Common myeloid progenitor, CD34-positive (primary cell): ENCODE measurements at regions not wholly inside any gene's neighbourhood (a gene's known extent, or its start where the extent isn't known, plus 50 kb on each side); places are given as distances from the start of the nearest gene placed in this dataset.

Experiments
- CTCF ChIA-PET: fragments of 350-600 bp; sonication (Branson Sonifier 250); formaldehyde crosslinking; loops from one replicate; lab custom pipeline; 2021; ENCODE audit warnings: antibody characterized with exemption; lab: Charles Lee
- POLR2A ChIA-PET: fragments of 350-600 bp; sonication (Branson Sonifier 250); formaldehyde crosslinking; loops from one replicate; lab custom pipeline; 2021; ENCODE audit warnings: antibody characterized with exemption; lab: Charles Lee
- DNase-seq, 3 donors: peaks; one replicate each; pipeline versions ENCODE4 v3.0.0 to v3.0.0-alpha.2; 2013
- H3K27ac ChIP-seq, 2 experiments: 1 replicate in 1 of 2; 2 replicates in 1 of 2; pipeline ENCODE4 v1.7.0; 2013; ENCODE audit warnings: inconsistent platforms in 2 of 2, low read length in 2 of 2, mild to moderate bottlenecking in 2 of 2, low read depth in 1 of 2, moderate library complexity in 1 of 2; ENCODE audit not compliant: severe bottlenecking in 2 of 2, insufficient read depth in 1 of 2, poor library complexity in 1 of 2
- H3K27me3 ChIP-seq, 5 experiments: replicated peaks in 2 of 5; 1 replicate in 3 of 5; 2 replicates in 2 of 5; pipeline versions ENCODE4 v1.6.1 to v1.7.0; 2013; ENCODE audit warnings: low read length in 4 of 5, mild to moderate bottlenecking in 2 of 5, moderate library complexity in 2 of 5, inconsistent platforms in 1 of 5; ENCODE audit not compliant: insufficient read depth in 5 of 5, control insufficient read depth in 4 of 5
- H3K36me3 ChIP-seq, 4 experiments: 1 replicate in 2 of 4; 2 replicates in 2 of 4; pipeline versions ENCODE4 v1.6.1 to v1.7.0; 2013; ENCODE audit warnings: low read length in 3 of 4, control low read depth in 1 of 4, mild to moderate bottlenecking in 1 of 4; ENCODE audit not compliant: control insufficient read depth in 4 of 4, insufficient read depth in 4 of 4
- H3K4me1 ChIP-seq, 4 experiments: 1 replicate in 3 of 4; 2 replicates in 1 of 4; pipeline versions ENCODE4 v1.6.1 to v1.7.1; 2013; ENCODE audit warnings: low read length in 3 of 4, mild to moderate bottlenecking in 3 of 4, control low read depth in 1 of 4, inconsistent platforms in 1 of 4, moderate library complexity in 1 of 4; ENCODE audit not compliant: control insufficient read depth in 4 of 4, insufficient read depth in 4 of 4; ENCODE audit errors: control extremely low read depth in 1 of 4
- H3K4me3 ChIP-seq, 7 experiments: 1 replicate in 4 of 7; 2 replicates in 3 of 7; pipeline versions ENCODE4 v1.5.1 to v1.7.0; 2013; ENCODE audit warnings: mild to moderate bottlenecking in 7 of 7, low read length in 6 of 7, moderate library complexity in 6 of 7, inconsistent platforms in 2 of 7, low read depth in 2 of 7, control low read depth in 1 of 7; ENCODE audit not compliant: insufficient read depth in 4 of 7, control insufficient read depth in 1 of 7; ENCODE audit errors: extremely low read depth in 1 of 7
- H3K9me3 ChIP-seq, 5 experiments: 1 replicate in 4 of 5; 2 replicates in 1 of 5; pipeline versions ENCODE4 v1.6.1 to v1.7.1; 2013; ENCODE audit warnings: low read length in 4 of 5, mild to moderate bottlenecking in 2 of 5, inconsistent platforms in 1 of 5, low read depth in 1 of 5, moderate library complexity in 1 of 5; ENCODE audit not compliant: control insufficient read depth in 4 of 5, insufficient read depth in 2 of 5; ENCODE audit errors: control extremely low read depth in 1 of 5
- WGBS: methylation state at CpG from one replicate; pipeline ENCODE4 v1.1.5; 2013; ENCODE audit not compliant: insufficient coverage; 5-methylcytosine and 5-hydroxymethylcytosine counted together

DNA sequence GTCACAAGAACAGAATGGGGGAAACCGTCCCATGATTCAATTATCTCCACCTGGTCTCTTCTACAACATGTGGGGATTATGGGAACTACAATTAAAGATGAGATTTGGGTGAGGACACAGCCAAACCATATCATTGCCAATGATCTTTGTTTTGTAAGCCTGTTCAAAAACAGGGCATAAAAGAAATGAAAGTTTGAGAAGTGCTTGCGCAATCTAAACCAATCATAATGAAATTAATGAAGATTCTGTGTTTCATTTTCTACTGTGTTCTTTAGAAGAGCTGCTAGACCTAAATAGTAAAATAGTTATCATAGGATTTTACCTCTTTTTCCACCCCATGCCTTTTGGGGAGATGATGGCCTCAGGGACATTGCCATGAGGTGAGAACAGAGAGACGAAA, 761.3 kb downstream of the HDGFL1 start:
- Histone ChIP-seq H3K4me3 (no peak overlapping the region), H3K9me3 (peaks cover 0 to 2% (median 1%) of the 10 kb centered on the region in 5 experiments), H3K36me3 (no peaks in the 10 kb centered on the region), H3K4me1 (no peaks in the 10 kb centered on the region), H3K27ac (no peak overlapping the region), H3K27me3 (no peaks in the 10 kb centered on the region)
- DNase-seq, result no peak
- no CpG with 5 or more reads among the region's 3 CpGs for WGBS
- ChIA-PET POLR2A (no interaction called here), CTCF (no interaction called here)

GRCh38 chr6:23334360-23334759, 765.0 kb downstream of the HDGFL1 start:
- CTCF ChIA-PET, result no interaction called here
- WGBS, result 100% methylated on average over 1 of the region's 5 CpGs
- H3K27me3 ChIP-seq, result no peaks in the 10 kb centered on the region
- H3K27ac ChIP-seq, result no peak overlapping the region
- POLR2A ChIA-PET, result no interaction called here
- no peak for DNase-seq
- H3K36me3 ChIP-seq, result no peaks in the 10 kb centered on the region
- no peak overlapping the region for H3K4me3 ChIP-seq
- H3K9me3 ChIP-seq, result peaks cover 0 to 1% (median 0%) of the 10 kb centered on the region in 5 experiments
- no peaks in the 10 kb centered on the region for H3K4me1 ChIP-seq

DNA sequence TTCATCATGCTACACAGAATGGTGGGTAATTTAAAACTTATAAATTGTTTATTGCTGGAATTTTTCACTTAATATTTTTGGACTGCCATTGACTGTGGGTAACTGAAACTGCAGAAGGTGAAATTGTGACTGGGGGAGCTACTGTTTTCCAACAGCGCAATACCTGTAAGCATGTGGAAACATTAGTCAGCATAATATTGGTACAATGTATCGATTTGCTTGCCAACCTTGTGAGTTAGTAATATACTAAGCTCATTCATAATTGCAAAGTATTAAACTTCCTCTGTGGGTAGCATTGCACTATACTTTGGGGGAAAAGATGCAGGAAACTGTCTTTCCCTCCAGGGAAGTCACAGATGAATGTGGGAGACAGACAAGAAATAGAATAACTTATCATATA, 766.5 kb downstream of the HDGFL1 start:
- Histone ChIP-seq H3K27ac (no peak overlapping the region), H3K4me1 (no peaks in the 10 kb centered on the region), H3K36me3 (no peaks in the 10 kb centered on the region), H3K4me3 (no peak overlapping the region), H3K27me3 (no peaks in the 10 kb centered on the region), H3K9me3 (peaks cover 0 to 1% (median 0%) of the 10 kb centered on the region in 5 experiments)
- ChIA-PET POLR2A (no interaction called here), CTCF (no interaction called here)
- whole genome bisulfite sequencing, result 100% methylated on average over 1 of the region's 2 CpGs
- DNase-seq, result no peak

GRCh38 chr6:23339268-23339667, 769.9 kb downstream of the HDGFL1 start:
- Histone ChIP-seq H3K4me3 (no peak overlapping the region), H3K27me3 (no peaks in the 10 kb centered on the region), H3K4me1 (no peaks in the 10 kb centered on the region), H3K9me3 (peaks cover 0 to 3% (median 0%) of the 10 kb centered on the region in 5 experiments), H3K27ac (no peak overlapping the region), H3K36me3 (no peaks in the 10 kb centered on the region)
- no peak for DNase-seq
- CTCF ChIA-PET, result no interaction called here
- 92% methylated on average over 2 of the region's 3 CpGs for WGBS
- POLR2A ChIA-PET, result no interaction called here

- H3K27ac ChIP-seq, result no peak overlapping the region
- DNase-seq, result no peak
- ChIA-PET CTCF (no interaction called here), POLR2A (no interaction called here)
- no peaks in the 10 kb centered on the region for H3K36me3 ChIP-seq
- 91% methylated on average over 1 of the region's 3 CpGs for WGBS
- no peaks in the 10 kb centered on the region for H3K27me3 ChIP-seq
- H3K4me1 ChIP-seq, result no peaks in the 10 kb centered on the region
- no peak overlapping the region for H3K4me3 ChIP-seq
- H3K9me3 ChIP-seq, result peaks cover 0 to 3% (median 0%) of the 10 kb centered on the region in 5 experiments
Measured at GRCh38 chr6:23340271-23340670, 770.9 kb downstream of the HDGFL1 start.

GRCh38 chr6:23343610-23344306, 774.4 kb downstream of the HDGFL1 start:
- H3K4me3 ChIP-seq, result no peak overlapping the region
- DNase-seq, result no peak
- peaks cover 0 to 3% (median 0%) of the 10 kb centered on the region in 5 experiments for H3K9me3 ChIP-seq
- H3K27me3 ChIP-seq, result no peaks in the 10 kb centered on the region
- ChIA-PET POLR2A (no interaction called here), CTCF (interaction anchor here (1.0 kb wide), 1 partner anchor 8 kb away, joined by 3 read pairs; no protein-coding TSS in a partner anchor)
- H3K27ac ChIP-seq, result no peak overlapping the region
- H3K36me3 ChIP-seq, result no peaks in the 10 kb centered on the region
- no peaks in the 10 kb centered on the region for H3K4me1 ChIP-seq
- no CpG with 5 or more reads among the region's 5 CpGs for WGBS

- ChIA-PET POLR2A (no interaction called here), CTCF (interaction anchor here (0.6 kb wide), 1 partner anchor 133 kb away, joined by 4 read pairs; no protein-coding TSS in a partner anchor)
- H3K27me3 ChIP-seq, result no peaks in the 10 kb centered on the region
- H3K36me3 ChIP-seq, result no peaks in the 10 kb centered on the region
- no peak for DNase-seq
- no peak overlapping the region for H3K27ac ChIP-seq
- no peaks in the 10 kb centered on the region for H3K9me3 ChIP-seq
- H3K4me1 ChIP-seq, result no peaks in the 10 kb centered on the region
- 100% methylated on average over 1 of the region's 3 CpGs for WGBS
- H3K4me3 ChIP-seq, result no peak overlapping the region
Measured at GRCh38 chr6:23348185-23348584, 777.8 kb upstream of the NRSN1 start.
